HCT116 (cell line): ENCODE measurements at regions not wholly inside any gene's neighbourhood (a gene's known extent, or its start where the extent isn't known, plus 50 kb on each side); places are given as distances from the start of the nearest gene placed in this dataset.

Experiments
- ATAC-seq: fragments of 200-7000 bp; cut with Tn5 transposase; 2 replicates; pipeline ENCODE4 v1.9.1; 2020; ENCODE audit warnings: mild to moderate bottlenecking, moderate library complexity
- BruUV-seq: library from RNA; stranded (reverse); fragments of 400-500 nt; replicated peaks from 2 replicates; lab custom pipeline; 2021; lab: Mats Ljungman, UMichigan
- CTCF ChIA-PET: fragments of 300-600 bp; sonication (Branson Sonifier 250); formaldehyde crosslinking; loops from one replicate; lab custom pipeline; 2021; ENCODE audit warnings: antibody characterized with exemption; lab: Charles Lee
- POLR2A ChIA-PET: fragments of 300-600, 350-600 bp; sonication (Branson Sonifier 250); formaldehyde crosslinking; loops from one replicate; lab custom pipeline; 2021; ENCODE audit warnings: antibody characterized with exemption; lab: Charles Lee
- RAD21 ChIA-PET, 2 experiments: fragments of 300-600 bp; sonication (Branson Sonifier 250); formaldehyde crosslinking; loops; one replicate each; lab custom pipeline; 2023; ENCODE audit warnings: low total read pairs in 2 of 2; ENCODE audit not compliant: uncharacterized antibody in 2 of 2, unreplicated experiment in 2 of 2, low non-redundant PET in 1 of 2; lab: Charles Lee
- DNase-seq: peaks from one replicate; pipeline ENCODE4 v3.0.0-alpha.2; 2010; ENCODE audit warnings: low read depth, low spot score
- H2AFZ ChIP-seq: fragments of 200-600 bp; shearing (Covaris generic), sonication (generic); 2 replicates; pipeline ENCODE4 v1.6.1; 2017; ENCODE audit warnings: low read depth, mixed run types, mixed read lengths, antibody characterized with exemption, low read length; ENCODE audit not compliant: poor library complexity, severe bottlenecking
- H3K27ac ChIP-seq: 2 replicates; pipeline ENCODE4 v1.5.1; 2012; ENCODE audit warnings: low read depth, low read length
- H3K27me3 ChIP-seq: fragments of 200-600 bp; sonication (generic); 2 replicates; pipeline ENCODE4 v1.6.1; 2016; ENCODE audit warnings: mixed run types, low read length, mixed read lengths; ENCODE audit not compliant: insufficient read depth
- H3K36me3 ChIP-seq, 2 experiments: fragments of 200-500 bp in 1 of 2; fragments of 200-600 bp in 1 of 2; sonication (Bioruptor generic) in 1 of 2; sonication (generic) in 1 of 2; 2 replicates each; pipeline versions ENCODE4 v1.5.1 to v1.6.1; 2014 to 2016; ENCODE audit warnings: low read length in 2 of 2, inconsistent platforms in 1 of 2, mixed read lengths in 1 of 2, mixed run types in 1 of 2; ENCODE audit not compliant: insufficient read depth in 2 of 2, control insufficient read depth in 1 of 2
- H3K4me1 ChIP-seq, 2 experiments: fragments of 200-600 bp in 1 of 2; sonication (generic) in 1 of 2; 2 replicates each; pipeline versions ENCODE4 v1.5.1 to v1.6.1; 2012 to 2017; ENCODE audit warnings: low read length in 2 of 2, inconsistent platforms in 1 of 2, mild to moderate bottlenecking in 1 of 2, mixed read lengths in 1 of 2, mixed run types in 1 of 2, moderate library complexity in 1 of 2; ENCODE audit not compliant: insufficient read depth in 2 of 2, control insufficient read depth in 1 of 2
- H3K4me2 ChIP-seq: fragments of 200-600 bp; sonication (generic); 2 replicates; pipeline ENCODE4 v1.6.1; 2017; ENCODE audit warnings: mixed run types, low read length, mixed read lengths
- H3K4me3 ChIP-seq, 2 experiments: fragments of 200-600 bp in 1 of 2; sonication (generic) in 1 of 2; replicated peaks in 1 of 2; 2 replicates each; pipeline ENCODE4 v1.5.1; 2011 to 2016; ENCODE audit warnings: low read length in 2 of 2, control low read depth in 1 of 2, low read depth in 1 of 2, mild to moderate bottlenecking in 1 of 2, mixed read lengths in 1 of 2, mixed run types in 1 of 2
- H3K79me2 ChIP-seq: fragments of 200-600 bp; sonication (generic); 2 replicates; pipeline ENCODE4 v1.6.1; 2017; ENCODE audit warnings: mild to moderate bottlenecking, mixed run types, low read length, moderate library complexity, mixed read lengths; ENCODE audit not compliant: insufficient read depth
- H3K9ac ChIP-seq: fragments of 200-600 bp; sonication (generic); 2 replicates; pipeline ENCODE4 v1.6.1; 2016; ENCODE audit warnings: low read length, mixed read lengths
- H3K9me2 ChIP-seq: fragments of 200-600 bp; sonication (generic), shearing (Covaris generic); 2 replicates; pipeline ENCODE4 v1.6.1; 2017; ENCODE audit warnings: mixed run types, mild to moderate bottlenecking, moderate library complexity; ENCODE audit not compliant: insufficient read depth
- H3K9me3 ChIP-seq, 2 experiments: fragments of 200-500 bp in 1 of 2; fragments of 200-600 bp in 1 of 2; sonication (Bioruptor generic) in 1 of 2; sonication (generic) in 1 of 2; 2 replicates each; pipeline ENCODE4 v1.6.1; 2014 to 2017; ENCODE audit warnings: low read length in 2 of 2, mixed read lengths in 2 of 2, inconsistent platforms in 1 of 2, low read depth in 1 of 2, mild to moderate bottlenecking in 1 of 2, mixed run types in 1 of 2, moderate library complexity in 1 of 2; ENCODE audit not compliant: control insufficient read depth in 1 of 2, insufficient read depth in 1 of 2
- H4K20me1 ChIP-seq: fragments of 200-600 bp; sonication (generic), shearing (Covaris generic); 2 replicates; pipeline ENCODE4 v1.6.1; 2017; ENCODE audit warnings: mixed run types, mild to moderate bottlenecking, moderate library complexity; ENCODE audit not compliant: insufficient read depth
- CEBPB ChIP-seq: IDR thresholded peaks from 2 replicates; pipeline ENCODE4 v1.6.1; 2012; ENCODE audit warnings: low read depth
- EGR1 ChIP-seq: IDR thresholded peaks from 2 replicates; pipeline ENCODE4 v1.6.1; 2012; ENCODE audit warnings: low read depth
- EZH2phosphoT487 ChIP-seq: fragments of 200-600 bp; IDR thresholded peaks from 2 replicates; pipeline ENCODE4 v1.6.1; 2018; ENCODE audit warnings: antibody characterized with exemption, borderline replicate concordance
- POLR2AphosphoS5 ChIP-seq: IDR thresholded peaks from 2 replicates; pipeline ENCODE4 v1.6.1; 2011; ENCODE audit warnings: mild to moderate bottlenecking, low read depth, low read length, moderate library complexity
- RAD21 ChIP-seq: IDR thresholded peaks from 2 replicates; pipeline ENCODE4 v1.6.1; 2012; ENCODE audit warnings: low read depth, mild to moderate bottlenecking
- SIN3A ChIP-seq: IDR thresholded peaks from 2 replicates; pipeline ENCODE4 v1.6.1; 2012; ENCODE audit warnings: low read depth
- YY1 ChIP-seq: IDR thresholded peaks from 2 replicates; pipeline ENCODE4 v1.6.1; 2011; ENCODE audit warnings: low read length, low read depth, moderate library complexity, mild to moderate bottlenecking; ENCODE audit not compliant: insufficient replicate concordance; ENCODE audit errors: extremely low read depth
- intact Hi-C: fragments of 100-400 bp; cut with micrococcal nuclease; formaldehyde crosslinking; loops from 2 replicates; pipeline ENCODE4 v1.10.0; 2022
- TF ChIP-seq, protein P1 (sequence below): IDR thresholded peaks from 2 replicates; pipeline ENCODE4 v1.6.1; 2012; ENCODE audit warnings: low read depth
- TF ChIP-seq, protein P2 (sequence below): IDR thresholded peaks from 2 replicates; pipeline ENCODE4 v1.6.1; 2012

DNA sequence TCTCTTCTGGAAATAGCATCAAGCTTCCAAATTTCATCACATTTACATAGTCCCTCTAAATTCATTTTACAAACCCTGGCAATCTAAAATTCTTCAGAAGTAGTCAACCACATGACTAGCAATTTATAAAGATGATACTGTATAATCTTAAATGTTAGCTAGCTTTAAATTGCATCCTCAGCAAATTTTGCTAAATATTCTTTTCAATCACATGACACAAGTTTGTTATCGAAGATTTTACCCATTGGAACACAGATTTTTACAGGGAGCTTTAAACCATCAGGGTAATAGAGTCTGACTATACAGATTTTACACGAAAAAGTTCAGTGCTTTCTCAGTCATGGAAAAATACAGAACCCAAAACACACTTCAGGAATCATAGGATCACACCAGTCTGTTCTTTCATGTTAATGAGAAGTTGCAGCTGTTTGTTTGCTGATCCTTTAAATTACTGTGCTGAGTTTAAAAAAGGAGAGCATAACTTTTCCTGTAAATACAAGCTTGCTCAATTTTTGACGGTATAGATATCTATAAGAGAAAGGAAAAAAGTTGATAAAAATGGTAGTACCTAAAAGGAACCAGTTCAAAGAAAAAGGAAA lies 445.8 kb upstream of the ADGRB3 start:
- POLR2A ChIA-PET = no interaction called here
- ATAC-seq = no peak

DNA sequence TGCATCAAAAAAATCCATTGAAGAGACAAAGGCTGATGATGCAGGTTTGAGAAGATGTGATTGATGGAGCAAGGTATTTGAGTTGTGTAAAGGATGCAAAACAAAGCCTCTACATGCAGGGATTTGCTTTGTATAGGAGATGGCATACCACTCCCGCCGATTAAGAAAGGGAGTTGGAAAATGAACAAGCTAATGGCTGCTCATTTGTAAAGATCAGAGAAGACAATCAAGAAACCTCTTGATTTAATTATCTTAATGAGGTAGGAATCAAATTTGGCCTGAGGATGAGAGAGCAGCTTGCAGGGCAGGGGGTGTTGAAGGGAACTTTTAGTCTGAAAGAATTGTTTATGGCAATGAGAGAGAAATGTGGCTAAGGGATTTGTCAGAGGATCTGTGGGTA lies 448.2 kb upstream of the ADGRB3 start:
- Histone ChIP-seq H3K4me1 (no peaks in the 10 kb centered on the region), H2AFZ (no peak overlapping the region), H3K4me3 (no peak overlapping the region), H4K20me1 (no peaks in the 10 kb centered on the region), H3K27ac (no peak overlapping the region), H3K9ac (no peak overlapping the region), H3K9me3 (peaks cover 4 to 6% of the 10 kb centered on the region in 2 experiments; a peak in 3 of 4 replicates), H3K36me3 (no peaks in the 10 kb centered on the region), H3K9me2 (no peaks in the 10 kb centered on the region), H3K27me3 (no peaks in the 10 kb centered on the region), H3K4me2 (no peak overlapping the region), H3K79me2 (no peaks in the 10 kb centered on the region)
- ATAC-seq (no peak), DNase-seq (no peak)
- ChIA-PET CTCF (no interaction called here), RAD21 (no interaction called here), POLR2A (no interaction called here)
- no TSS peak for BruUV-seq
- intact Hi-C loops = no loop called here
- TF ChIP-seq POLR2AphosphoS5 (no peak), SIN3A (no peak), CEBPB (no peak), YY1 (no peak), EZH2phosphoT487 (no peak)
- TF ChIP-seq, protein P1, sequence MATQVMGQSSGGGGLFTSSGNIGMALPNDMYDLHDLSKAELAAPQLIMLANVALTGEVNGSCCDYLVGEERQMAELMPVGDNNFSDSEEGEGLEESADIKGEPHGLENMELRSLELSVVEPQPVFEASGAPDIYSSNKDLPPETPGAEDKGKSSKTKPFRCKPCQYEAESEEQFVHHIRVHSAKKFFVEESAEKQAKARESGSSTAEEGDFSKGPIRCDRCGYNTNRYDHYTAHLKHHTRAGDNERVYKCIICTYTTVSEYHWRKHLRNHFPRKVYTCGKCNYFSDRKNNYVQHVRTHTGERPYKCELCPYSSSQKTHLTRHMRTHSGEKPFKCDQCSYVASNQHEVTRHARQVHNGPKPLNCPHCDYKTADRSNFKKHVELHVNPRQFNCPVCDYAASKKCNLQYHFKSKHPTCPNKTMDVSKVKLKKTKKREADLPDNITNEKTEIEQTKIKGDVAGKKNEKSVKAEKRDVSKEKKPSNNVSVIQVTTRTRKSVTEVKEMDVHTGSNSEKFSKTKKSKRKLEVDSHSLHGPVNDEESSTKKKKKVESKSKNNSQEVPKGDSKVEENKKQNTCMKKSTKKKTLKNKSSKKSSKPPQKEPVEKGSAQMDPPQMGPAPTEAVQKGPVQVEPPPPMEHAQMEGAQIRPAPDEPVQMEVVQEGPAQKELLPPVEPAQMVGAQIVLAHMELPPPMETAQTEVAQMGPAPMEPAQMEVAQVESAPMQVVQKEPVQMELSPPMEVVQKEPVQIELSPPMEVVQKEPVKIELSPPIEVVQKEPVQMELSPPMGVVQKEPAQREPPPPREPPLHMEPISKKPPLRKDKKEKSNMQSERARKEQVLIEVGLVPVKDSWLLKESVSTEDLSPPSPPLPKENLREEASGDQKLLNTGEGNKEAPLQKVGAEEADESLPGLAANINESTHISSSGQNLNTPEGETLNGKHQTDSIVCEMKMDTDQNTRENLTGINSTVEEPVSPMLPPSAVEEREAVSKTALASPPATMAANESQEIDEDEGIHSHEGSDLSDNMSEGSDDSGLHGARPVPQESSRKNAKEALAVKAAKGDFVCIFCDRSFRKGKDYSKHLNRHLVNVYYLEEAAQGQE = no peak

More for the DNA sequence above, 445.8 kb upstream of the ADGRB3 start:
- H3K27me3 ChIP-seq = no peaks in the 10 kb centered on the region
- no peaks in the 10 kb centered on the region for H3K36me3 ChIP-seq
- ChIA-PET RAD21 (no interaction called here), CTCF (no interaction called here)
- TF ChIP-seq RAD21 = no peak
- TF ChIP-seq, protein P2, sequence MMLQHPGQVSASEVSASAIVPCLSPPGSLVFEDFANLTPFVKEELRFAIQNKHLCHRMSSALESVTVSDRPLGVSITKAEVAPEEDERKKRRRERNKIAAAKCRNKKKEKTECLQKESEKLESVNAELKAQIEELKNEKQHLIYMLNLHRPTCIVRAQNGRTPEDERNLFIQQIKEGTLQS = no peak
- no peak for TF ChIP-seq CEBPB
- no peak for TF ChIP-seq EGR1
- H3K9me2 ChIP-seq = no peaks in the 10 kb centered on the region
- H4K20me1 ChIP-seq = no peaks in the 10 kb centered on the region
- BruUV-seq = no TSS peak
- H3K9me3 ChIP-seq = peaks cover 4 to 6% of the 10 kb centered on the region in 2 experiments; a peak in 3 of 4 replicates
- H3K4me1 ChIP-seq = no peaks in the 10 kb centered on the region
- no peak overlapping the region for H3K27ac ChIP-seq
- no peak overlapping the region for H3K4me2 ChIP-seq
- no peak for DNase-seq
- H3K4me3 ChIP-seq = no peak overlapping the region
- no peak overlapping the region for H2AFZ ChIP-seq
- no peak overlapping the region for H3K9ac ChIP-seq
- H3K79me2 ChIP-seq = no peaks in the 10 kb centered on the region
- intact Hi-C loops = no loop called here
